ENCODE measurements at regions not wholly inside any gene's neighbourhood (a gene's known extent, or its start where the extent isn't known, plus 50 kb on each side); places are given as distances from the start of the nearest gene placed in this dataset.
"Not testable (repeated sequence)": the region's sequence is repeated elsewhere in the genome, so short reads cannot be mapped to it uniquely, and the experiment has no call there.

DNA sequence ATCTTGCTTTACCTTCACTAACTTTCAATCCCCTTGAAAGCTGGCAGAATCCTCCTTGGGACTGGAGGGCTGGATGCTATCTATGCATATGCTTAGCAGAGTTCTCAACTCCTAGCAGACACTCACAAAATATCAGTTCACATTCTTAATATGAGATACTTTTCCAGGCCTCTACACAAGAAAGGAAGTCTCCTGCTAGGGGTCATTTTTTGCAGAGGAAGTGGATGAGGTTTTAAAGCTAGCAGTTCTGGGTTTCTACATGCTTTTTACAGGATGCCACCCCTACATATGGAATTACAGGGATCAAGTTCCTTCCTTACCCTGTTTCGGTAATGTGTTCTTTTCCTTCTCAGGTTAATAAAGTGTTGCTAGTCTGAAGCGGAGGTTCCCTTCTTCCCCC lies 206.3 kb upstream of the TP63 start:
- Histone ChIP-seq H3K4me1 (no peaks in the 10 kb centered on the region), H3K36me3 (no peaks in the 10 kb centered on the region), H3K9me3 (no peaks in the 10 kb centered on the region), H3K27ac (no peak overlapping the region), H3K4me3 (no peak overlapping the region), H3K27me3 (no peaks in the 10 kb centered on the region)
- intact Hi-C loops (cut with DNase I; ENCODE audit: low total_unique reads), result no loop called here
- no peak for DNase-seq
- WGBS, 5 donors, result 91 to 97% (median 96%) methylated on average over 2 of the region's 2 CpGs
- TF ChIP-seq CTCF (IDR thresholded peaks at IDR 0.05), result no peak
- TF ChIP-seq POLR2AphosphoS5 (IDR thresholded peaks at IDR 0.05), result no peak
- TF ChIP-seq EP300 (IDR thresholded peaks at IDR 0.05), result no peak
- no peak for TF ChIP-seq POLR2A (IDR thresholded peaks at IDR 0.05)

DNA sequence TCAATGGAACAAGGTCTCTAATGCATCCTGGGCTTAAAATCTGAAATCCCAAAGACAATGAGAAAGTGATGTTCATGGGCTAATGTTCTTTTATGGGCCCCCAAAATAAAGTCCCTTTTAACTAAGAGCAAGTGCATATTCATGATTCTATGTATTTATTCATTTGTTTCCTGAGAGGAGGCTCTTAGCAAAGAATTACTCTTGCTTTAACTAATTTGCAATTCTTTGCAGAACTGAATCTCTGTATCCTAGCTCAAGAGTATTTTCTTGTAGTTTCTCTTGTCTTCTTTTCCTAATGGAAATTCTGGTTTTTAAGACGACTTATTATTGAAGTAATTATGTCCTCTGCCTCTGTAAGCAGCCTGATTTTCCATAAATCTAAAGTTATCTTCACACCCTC lies 202.2 kb upstream of the TP63 start:
- TF ChIP-seq POLR2AphosphoS5 (IDR thresholded peaks at IDR 0.05), result no peak
- no peak for TF ChIP-seq POLR2A (IDR thresholded peaks at IDR 0.05)
- no peak for TF ChIP-seq EP300 (IDR thresholded peaks at IDR 0.05)
- no peak for TF ChIP-seq CTCF (IDR thresholded peaks at IDR 0.05)
- Histone ChIP-seq H3K9me3 (peaks cover 0 to 8% (median 0%) of the 10 kb centered on the region in 4 donors), H3K27ac (no peak overlapping the region), H3K27me3 (no peaks in the 10 kb centered on the region), H3K4me3 (no peak overlapping the region), H3K4me1 (no peaks in the 10 kb centered on the region), H3K36me3 (no peaks in the 10 kb centered on the region)
- intact Hi-C loops (cut with DNase I; ENCODE audit: low total_unique reads), result no loop called here
- no peak for DNase-seq
- 58 to 74% (median 71%) methylated on average over 1 of the region's 1 CpG for WGBS, 5 donors

- intact Hi-C loops (cut with DNase I; ENCODE audit: low total_unique reads), result no loop called here
- H3K27ac ChIP-seq, result no peak overlapping the region
- no peak overlapping the region for H3K4me3 ChIP-seq
- no peaks in the 10 kb centered on the region for H3K36me3 ChIP-seq
- no peak for TF ChIP-seq EP300 (IDR thresholded peaks at IDR 0.05)
- no peak for TF ChIP-seq POLR2AphosphoS5 (IDR thresholded peaks at IDR 0.05)
- no peak for TF ChIP-seq POLR2A (IDR thresholded peaks at IDR 0.05)
- no peak for TF ChIP-seq CTCF (IDR thresholded peaks at IDR 0.05)
- 91 to 100% (median 96%) methylated on average over 2 of the region's 2 CpGs for WGBS, 5 donors
- H3K4me1 ChIP-seq, result no peaks in the 10 kb centered on the region
- peaks cover 0 to 8% (median 0%) of the 10 kb centered on the region in 4 donors for H3K9me3 ChIP-seq
- H3K27me3 ChIP-seq, result no peaks in the 10 kb centered on the region
- no peak for DNase-seq
These were observed 201.0 kb upstream of the TP63 start for GRCh38 chr3:189430166-189430565.

GRCh38 chr3:189442257-189442656 lies 188.9 kb upstream of the TP63 start:
- DNase-seq; H3K36me3 ChIP-seq; H3K27ac ChIP-seq; H3K27me3 ChIP-seq; intact Hi-C loops (cut with DNase I; ENCODE audit: low total_unique reads); H3K4me3 ChIP-seq; H3K9me3 ChIP-seq; H3K4me1 ChIP-seq: not testable (repeated sequence)
- 88 to 93% (median 90%) methylated on average over 10 of the region's 10 CpGs for WGBS, 5 donors

GRCh38 chr3:189446959-189447560 lies 184.1 kb upstream of the TP63 start:
- no peaks in the 10 kb centered on the region for H3K36me3 ChIP-seq
- intact Hi-C loops (cut with DNase I; ENCODE audit: low total_unique reads), result no loop called here
- no peak for DNase-seq
- no peak for TF ChIP-seq POLR2A (IDR thresholded peaks at IDR 0.05)
- TF ChIP-seq EP300 (IDR thresholded peaks at IDR 0.05), result no peak
- no peak for TF ChIP-seq POLR2AphosphoS5 (IDR thresholded peaks at IDR 0.05)
- TF ChIP-seq CTCF (IDR thresholded peaks at IDR 0.05), result no peak
- no peaks in the 10 kb centered on the region for H3K27me3 ChIP-seq
- no peaks in the 10 kb centered on the region for H3K9me3 ChIP-seq
- H3K4me3 ChIP-seq, result no peak overlapping the region
- H3K27ac ChIP-seq, result no peak overlapping the region
- no peaks in the 10 kb centered on the region for H3K4me1 ChIP-seq
- WGBS, 5 donors, result 72 to 83% (median 78%) methylated on average over 3 of the region's 3 CpGs
